Stimulated activated naive CD8-positive, alpha-beta T cell treated with anti-CD3 and anti-CD28 coated beads, Interleukin-15, Interleukin-2, amounts not matched to agents 100 U/mL and 50 U/mL, for 24 hours (primary cell): ENCODE measurements at regions not wholly inside any gene's neighbourhood (a gene's known extent, or its start where the extent isn't known, plus 50 kb on each side); places are given as distances from the start of the nearest gene placed in this dataset.

Experiments used
- ATAC-seq: fragments of 150-1000 bp; cut with Tn5 transposase; one replicate; pipeline ENCODE4 v1.10.0; 2021
- DNase-seq: peaks from one replicate; pipeline ENCODE4 v3.0.0; 2021

DNA sequence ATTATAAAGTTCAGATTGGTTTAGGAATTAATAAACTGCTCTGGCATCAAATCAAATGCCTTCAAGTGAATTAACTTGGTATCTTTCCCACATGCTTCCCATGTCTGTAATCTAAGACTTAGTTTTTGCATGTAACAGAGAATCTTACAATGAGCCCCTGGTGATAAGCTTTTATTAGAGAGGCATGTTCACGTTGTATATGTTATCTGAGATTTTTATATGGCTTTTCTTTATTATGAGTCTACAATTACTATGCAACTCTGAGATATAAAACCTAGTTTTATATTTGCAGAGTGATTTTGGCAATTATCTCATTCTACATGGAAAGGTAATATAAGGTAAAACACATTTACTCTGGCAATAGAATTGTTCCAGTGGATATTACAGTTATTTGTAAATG lies 1578.4 kb upstream of the IGFBP7 start:
- no peak for DNase-seq

DNA sequence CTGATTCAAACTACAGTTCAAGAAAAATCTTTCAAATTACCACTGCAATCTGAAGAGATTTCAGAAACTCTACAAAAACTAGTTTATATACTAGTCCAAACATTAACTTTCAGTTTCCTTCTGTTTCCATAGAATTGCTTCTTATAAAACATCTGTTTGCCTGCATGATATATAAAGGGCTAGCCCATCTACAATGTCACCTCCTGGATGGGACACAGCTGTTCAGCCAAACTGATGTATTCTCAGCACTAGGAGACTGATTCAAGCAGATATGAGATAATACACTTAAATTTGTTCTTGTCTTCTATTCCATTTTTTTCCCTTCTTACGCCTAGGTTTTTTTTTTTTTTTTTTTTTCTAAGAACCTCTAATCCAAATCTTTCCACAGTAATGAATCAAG lies 1569.7 kb upstream of the IGFBP7 start:
- ATAC-seq (no peak), DNase-seq (no peak)

More for the DNA sequence above, 1578.4 kb upstream of the IGFBP7 start:
- no peak for ATAC-seq

DNA sequence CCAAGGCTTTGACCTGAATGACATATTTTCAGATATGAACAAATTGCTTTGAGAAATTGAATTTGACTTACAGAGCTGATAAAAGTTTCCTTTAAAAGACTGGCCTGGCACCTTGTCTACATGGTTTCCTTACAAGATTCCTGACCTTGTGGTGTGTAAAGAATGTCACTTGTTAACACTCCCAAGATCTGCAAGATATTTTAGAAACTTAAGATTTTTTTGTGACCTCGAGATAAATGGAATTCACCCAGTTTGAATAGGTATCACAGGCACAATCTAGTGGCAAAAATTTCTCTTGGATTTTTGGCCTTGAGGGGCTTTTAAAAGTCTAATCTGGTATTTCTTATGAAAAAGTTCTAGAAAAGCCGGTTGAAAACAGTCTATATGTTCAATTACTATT lies 1568.9 kb upstream of the IGFBP7 start:
- ATAC-seq, result no peak
- DNase-seq, result no peak

DNA sequence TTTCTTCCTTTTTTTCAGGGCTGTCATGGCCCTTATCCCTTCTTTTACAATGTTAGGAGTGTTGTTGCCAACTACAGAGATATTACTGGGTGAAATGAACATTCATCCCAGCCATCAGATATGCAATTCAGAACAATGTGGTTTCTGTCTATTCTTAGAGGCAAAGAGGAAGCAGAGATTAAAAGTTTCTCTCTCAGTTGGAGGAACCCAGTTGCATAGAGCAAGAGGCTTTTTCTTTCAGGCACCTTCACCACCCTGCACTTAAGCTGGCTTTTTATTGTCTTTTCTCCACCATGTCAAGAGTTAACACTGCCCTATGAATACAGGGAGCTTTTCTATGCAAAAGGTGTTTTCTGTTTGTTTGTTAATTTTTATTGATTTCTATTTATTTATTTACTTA lies 1559.6 kb upstream of the IGFBP7 start:
- DNase-seq (no peak), ATAC-seq (no peak)

DNA sequence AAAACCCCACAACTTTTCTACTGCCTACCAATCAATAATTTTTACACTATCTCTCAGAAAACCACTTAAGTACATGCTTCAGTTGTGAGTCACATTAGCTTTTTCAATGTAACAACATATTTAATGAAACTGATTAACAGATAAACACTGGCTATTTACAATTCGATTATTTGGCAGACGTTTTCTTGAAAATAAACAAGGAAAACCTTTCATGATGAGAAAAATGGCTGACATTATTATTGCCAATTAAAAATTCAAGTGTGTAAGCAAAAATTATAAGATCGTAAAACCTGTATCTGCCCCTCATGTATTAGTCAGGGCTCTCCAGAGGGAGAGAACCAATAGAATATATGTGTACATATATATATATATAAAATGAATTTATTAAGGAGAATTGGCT lies 1555.5 kb upstream of the IGFBP7 start:
- ATAC-seq, result no peak
- no peak for DNase-seq

DNA sequence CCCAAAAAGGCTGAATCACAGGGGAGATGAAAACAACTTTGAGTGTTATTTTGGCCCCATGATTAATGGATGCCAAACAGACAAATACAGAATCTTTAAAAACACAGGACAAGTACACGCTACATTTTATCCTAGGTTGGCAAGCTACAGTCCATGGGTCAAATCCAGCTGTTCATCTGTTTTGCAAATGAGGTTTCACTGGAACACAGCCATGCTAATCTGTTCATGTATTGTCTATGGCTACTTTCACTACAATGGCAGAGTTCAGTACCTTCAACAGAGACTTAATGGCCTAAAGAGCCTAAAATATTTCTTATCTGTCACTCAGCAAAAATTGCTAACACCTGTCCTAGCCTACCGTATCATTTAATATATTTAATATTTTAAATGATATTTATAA lies 1548.5 kb upstream of the IGFBP7 start:
- DNase-seq (no peak), ATAC-seq (no peak)

DNA sequence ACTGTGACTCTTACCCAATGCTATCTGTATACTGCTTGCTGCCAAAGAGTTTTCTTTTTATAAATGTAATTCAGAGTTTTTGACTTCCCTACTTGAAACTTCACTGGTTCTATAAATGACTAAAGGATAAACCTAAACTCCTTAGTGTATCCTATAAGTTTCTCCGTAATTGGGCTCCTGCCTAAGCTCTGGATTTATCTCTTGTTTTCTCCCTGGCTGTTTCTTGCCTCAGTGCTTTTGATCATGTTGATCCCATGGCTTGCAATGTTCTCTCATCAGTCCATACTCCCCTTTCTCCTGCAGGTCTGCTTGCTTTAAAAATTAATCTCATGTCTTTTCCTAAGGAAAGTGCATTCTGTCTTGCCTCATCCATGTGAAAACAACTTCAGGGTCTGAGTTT lies 1543.1 kb upstream of the IGFBP7 start:
- DNase-seq (no peak), ATAC-seq (no peak)

DNA sequence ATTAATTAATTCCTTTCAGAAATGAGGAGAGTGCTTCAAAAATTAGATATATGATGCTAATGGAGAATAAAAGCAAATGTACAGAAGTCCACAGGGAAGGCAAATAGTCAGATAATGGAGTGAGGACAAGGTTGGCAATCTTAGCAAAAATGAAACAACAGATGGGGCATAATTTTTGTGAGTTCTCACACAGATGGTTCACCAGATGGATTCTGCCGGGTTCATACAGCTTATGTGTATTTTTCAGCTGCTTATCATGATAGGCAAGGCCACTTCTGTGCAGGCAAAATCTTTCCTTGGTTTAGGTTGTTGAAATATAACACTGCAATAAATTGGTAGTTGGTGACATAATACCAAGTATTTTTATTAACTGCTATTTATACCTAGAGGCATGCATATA lies 1539.0 kb upstream of the IGFBP7 start:
- no peak for ATAC-seq

DNA sequence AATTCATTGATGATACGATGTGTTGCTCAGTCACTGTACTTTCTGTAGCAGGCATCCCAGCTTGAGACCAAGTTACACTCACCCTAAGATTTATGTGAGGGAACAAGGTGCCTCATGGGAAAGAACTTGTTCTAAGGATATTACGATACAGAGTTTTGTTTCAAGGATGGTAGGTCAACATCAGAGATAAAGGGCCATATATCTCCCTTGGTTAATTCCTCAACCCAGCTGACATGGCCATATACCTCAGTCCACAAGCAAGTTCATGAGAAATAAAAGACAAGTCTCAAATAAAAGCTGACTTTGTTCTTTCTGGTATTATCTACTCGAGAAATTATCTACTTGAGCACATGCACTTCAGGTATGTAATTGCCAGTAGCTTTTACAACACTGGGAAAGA lies 1535.9 kb upstream of the IGFBP7 start:
- ATAC-seq, result no peak
- no peak for DNase-seq

More for the DNA sequence above, 1539.0 kb upstream of the IGFBP7 start:
- no peak for DNase-seq

DNA sequence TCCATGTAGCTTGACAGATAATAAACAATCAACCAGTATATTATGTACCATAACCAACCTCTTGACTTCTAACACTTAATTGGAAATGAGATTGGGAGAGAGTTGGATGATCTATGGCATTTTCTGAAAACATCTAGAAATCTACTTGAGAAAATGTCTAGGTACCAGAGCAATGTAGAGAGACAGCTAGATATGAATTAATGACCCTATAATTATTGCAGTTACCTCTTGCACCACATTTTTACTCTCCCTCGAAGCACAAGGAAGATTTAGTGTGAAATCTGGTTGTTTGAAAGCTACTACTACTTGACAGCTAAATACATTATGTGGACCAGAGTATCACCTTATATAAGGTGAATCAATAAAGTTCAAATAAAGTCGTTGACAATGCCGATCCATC lies 1534.4 kb upstream of the IGFBP7 start:
- no peak for DNase-seq
- no peak for ATAC-seq

DNA sequence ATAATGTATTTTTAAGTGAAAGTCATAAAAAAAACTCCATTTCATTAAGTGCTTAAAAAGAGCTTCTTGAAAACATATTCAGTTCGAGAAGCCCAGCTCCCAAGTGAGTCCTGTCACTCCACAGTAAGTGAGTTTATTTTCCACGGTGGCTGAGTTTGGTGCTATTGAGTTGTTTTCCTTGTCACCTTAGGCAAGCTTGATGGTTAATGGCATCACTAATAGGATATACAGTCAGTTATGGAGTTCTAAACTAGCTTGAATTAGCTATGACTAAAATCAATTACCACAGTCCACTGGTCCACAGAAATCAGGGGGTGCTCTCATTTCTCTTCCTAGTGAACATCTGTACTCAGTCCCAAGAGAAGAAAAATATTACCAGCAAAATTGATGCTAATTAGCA lies 1526.2 kb upstream of the IGFBP7 start:
- no peak for ATAC-seq
- no peak for DNase-seq

DNA sequence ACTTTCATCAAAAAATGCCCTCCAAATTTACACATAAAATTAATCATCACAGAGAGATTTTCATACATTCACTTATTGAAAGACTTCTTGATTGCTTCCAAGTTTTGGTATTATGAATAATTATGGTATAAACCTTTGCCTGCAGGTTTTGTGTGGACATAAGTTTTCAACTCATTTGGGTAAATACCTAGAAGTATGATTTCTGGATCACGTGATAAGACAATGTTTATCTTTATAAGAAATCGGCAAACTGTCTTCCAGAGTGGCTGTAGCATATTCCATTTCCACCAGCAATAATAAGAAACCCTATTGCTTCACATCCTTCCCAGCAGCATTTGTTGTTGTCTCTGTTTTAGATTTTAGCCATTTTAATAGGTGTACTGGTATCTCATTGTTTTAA lies 1507.0 kb upstream of the IGFBP7 start:
- DNase-seq (no peak), ATAC-seq (no peak)

DNA sequence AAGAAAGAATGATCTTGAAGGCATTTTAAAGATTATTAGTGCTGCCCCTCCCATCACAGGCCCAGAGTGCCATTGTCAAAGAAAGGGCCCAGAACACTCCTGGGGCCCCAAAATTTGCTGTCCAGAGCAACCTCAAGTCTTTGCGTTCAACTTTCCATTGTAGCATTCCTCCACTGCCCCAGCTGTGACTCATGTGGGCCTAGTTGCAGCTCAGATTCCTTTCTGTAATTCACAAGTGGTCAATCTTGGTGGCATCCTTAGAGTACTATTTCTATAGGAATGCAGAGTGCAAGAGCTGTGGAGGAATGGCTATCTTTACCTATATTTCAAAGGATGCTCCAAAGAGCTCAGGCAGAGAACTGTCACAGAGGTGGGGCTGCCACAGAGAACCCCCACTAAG lies 1500.8 kb upstream of the IGFBP7 start:
- ATAC-seq (no peak), DNase-seq (no peak)

DNA sequence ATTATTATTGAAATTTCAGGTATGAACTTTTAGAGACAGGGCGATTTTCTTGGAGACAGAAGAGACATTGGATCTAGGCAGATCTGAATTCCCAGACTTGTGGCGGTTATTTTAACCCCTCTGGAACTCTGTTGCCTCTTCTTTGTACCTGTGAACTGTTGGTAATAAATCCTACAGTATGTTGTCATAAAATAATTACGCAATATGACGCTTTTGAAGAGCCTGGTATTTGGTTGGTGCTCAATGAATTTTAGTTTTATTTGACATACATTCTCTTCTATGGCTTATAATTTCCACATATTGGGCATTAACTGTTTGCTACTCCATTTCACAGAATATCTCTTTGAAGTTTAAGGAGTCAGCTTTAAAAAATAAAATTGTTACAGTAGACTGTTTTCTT lies 1496.1 kb upstream of the IGFBP7 start:
- DNase-seq, result no peak
- no peak for ATAC-seq

DNA sequence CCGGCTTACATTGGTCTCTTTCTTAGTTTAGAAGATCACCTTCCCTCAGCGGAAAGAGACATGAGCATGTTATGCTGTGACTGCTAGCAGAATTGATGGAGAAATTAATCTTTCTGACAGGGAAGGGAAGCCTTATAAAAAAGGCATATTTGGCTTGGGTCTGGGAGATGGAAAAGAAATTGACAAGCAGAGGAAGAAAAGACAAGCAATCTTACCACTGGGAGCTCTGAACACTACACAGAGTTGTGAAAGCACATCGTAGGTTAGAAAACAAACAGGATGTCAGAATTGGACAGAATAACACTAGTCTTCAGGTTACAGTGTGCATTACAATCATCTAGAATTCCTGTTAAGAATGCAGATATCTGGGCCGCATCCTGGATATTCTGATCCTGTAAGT lies 1493.8 kb upstream of the IGFBP7 start:
- no peak for ATAC-seq

DNA sequence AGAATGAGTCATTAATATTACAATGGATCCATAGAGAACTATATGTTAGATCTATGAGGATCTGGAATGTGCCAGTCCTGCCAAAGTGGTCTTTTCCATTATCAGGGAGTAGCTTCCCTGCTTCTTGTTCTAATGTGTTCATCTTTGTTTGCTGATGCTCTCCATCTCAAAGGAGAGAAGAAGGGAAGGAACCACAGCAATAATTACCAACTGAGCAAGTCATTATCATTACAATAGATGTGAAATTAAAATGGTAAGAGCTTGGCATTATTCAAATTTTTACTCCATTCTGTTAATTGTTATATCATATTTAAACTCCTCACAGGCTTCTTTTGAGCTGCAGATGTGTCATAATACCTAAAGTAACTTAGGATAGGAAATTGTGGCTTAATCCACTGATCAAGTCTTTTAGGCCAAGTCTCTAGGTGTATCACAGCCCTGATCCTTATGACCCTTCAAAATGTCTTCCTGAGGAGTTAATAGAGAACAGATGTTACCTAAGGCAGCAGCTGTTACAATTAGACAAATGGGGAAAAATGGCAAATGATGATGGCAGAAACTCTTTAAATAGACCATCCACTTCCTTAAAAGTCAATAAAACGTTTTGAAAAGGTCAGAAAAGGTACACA lies 1492.7 kb upstream of the IGFBP7 start:
- ATAC-seq (no peak), DNase-seq (no peak)

More for the DNA sequence above, 1493.8 kb upstream of the IGFBP7 start:
- no peak for DNase-seq

DNA sequence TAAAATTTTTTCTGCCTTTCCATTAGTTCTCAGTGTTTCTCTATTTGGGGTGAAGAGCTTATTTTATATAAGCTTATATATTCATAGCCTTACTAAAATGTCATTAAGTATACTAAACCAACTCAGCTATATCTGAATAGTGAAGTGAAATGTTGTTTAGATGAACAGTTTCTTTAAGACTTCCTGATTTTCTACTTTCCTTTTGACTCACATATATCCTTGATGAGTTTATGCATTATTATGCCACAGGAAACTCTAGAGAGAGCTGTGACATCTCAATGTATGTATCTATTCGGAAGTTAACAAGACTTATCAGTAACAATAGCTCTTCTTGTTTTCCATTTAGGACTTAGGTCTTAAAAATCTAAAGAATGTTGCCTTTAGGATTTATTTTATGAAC lies 1491.8 kb upstream of the IGFBP7 start:
- DNase-seq (no peak), ATAC-seq (no peak)

DNA sequence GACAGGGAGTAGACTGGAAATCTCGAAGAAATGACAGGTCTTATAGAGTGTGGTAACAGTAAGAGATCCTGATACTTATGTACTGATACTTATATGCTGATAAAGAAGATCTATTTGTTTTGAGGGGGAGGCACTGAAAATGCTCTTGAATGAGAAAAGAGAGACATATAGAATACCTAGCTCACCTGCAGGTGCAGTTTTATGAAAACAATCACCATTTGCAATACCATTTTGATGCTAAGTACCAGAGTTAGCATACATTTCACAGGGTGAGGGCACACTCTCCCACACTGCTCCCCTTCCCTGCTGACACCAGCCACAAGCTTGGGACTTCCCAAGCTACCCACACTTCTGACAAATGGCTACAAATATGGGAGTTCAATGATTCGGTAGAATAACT lies 1490.1 kb upstream of the IGFBP7 start:
- DNase-seq, result no peak
- no peak for ATAC-seq

DNA sequence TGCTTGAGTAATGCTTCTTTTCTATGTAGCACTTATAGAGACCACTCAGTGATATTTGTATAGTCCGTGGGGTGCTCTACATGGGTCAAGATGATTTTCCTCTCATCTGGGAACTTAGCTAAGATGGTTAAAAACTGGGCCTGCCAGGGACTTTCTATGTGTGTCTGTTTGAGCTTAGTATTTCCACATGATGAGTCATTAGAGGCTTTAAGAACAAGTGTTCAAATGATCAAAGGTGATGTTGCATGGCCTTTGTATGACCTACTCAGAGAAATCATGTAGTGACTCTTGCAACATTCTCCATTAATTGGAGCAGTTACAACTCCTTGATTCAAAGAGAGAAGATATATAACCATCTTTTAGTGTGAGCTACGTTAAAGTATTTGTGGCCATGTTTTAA lies 1480.5 kb upstream of the IGFBP7 start:
- DNase-seq, result no peak
- ATAC-seq, result no peak

DNA sequence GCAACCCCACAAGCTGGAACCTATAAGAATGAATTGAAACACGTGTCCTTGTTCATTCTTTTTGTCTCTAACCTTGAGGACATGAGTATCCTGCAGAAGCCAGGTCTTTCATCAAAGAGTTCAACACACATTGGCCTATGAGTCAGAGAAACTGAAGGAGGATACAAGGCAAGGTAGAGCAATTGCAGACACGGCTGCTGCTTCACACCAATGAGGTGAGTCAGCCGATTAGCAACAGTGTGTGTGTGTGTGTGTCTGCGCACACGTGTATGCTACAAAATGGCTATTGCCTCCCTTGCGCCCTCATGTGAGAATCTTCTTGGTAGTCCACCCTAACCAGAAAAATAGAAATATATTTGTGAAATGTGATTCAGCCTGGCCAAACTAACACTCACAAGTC lies 1477.7 kb upstream of the IGFBP7 start:
- ATAC-seq (no peak), DNase-seq (no peak)

DNA sequence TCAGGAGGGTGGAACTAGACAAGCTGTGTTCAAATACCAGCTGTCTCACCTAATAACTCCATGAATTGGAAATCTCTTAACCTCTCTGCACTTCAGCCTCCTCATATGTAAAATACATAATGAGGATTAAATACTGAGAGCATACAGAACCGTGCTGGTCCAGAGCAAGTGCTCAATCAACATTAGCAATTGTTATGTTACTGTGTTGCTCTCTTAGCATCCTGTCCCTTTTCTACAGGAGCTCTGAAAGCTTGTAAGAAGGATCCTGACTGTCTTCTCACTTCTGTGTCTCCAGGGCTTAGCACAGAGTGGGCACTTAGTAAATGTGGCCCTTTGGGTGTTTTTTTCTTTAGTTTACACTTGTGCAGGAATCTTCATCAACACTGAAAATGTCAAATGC lies 1456.1 kb upstream of the IGFBP7 start:
- ATAC-seq, result no peak
- no peak for DNase-seq

DNA sequence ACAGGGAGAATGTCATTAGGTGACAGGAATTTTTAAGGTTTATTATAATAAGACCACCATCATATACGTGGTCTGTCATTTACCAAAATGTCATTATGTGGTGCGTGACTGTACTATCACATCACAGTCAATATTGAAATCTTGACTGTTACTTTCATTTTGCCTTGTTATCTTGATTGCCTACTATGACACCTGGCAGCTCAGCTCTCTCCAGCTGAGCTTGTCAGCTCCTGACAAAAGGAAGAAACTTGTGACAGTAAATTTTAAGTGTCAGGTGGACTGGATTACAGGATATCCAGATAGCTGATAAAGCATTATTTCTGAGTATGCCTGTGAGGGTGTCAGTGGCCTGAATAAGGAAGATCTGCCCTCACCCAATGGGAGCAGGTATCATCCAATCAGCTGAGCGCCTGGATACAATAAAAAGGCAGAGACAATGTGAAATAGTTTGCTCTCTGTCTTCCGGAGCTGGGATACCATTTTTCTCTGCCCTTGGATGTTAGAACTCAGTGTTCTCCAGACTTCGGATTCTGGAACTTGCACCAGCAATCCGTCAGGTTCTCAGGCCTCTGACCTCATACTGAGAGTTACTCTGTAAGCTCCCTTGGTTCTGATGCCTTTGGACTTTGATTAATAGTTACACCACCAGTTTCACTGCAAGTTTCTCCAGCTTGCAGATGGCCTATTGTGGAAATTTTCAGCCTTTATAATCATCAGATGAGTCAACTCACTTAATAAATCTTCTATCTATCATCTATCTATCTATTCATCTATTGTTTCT lies 1454.7 kb upstream of the IGFBP7 start:
- ATAC-seq, result no peak
- DNase-seq, result no peak

DNA sequence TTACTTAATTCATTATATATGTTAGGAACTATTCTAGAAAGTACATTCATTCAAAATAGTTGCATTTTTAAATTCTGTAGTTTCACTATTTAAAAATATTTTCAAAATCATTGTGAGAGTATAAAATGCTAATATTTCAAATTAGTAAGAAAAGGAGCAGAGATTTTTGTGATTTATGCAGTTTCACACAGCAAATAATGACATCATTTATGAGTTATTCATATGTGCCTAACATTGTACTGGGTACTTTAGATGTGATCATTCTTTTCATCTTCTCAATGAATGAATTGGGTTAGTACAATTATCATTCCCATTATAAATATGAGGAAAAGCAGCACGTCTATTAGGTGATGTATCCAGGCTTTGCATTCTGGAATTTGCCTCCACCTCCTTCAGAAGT lies 1451.0 kb upstream of the IGFBP7 start:
- DNase-seq (no peak), ATAC-seq (no peak)

DNA sequence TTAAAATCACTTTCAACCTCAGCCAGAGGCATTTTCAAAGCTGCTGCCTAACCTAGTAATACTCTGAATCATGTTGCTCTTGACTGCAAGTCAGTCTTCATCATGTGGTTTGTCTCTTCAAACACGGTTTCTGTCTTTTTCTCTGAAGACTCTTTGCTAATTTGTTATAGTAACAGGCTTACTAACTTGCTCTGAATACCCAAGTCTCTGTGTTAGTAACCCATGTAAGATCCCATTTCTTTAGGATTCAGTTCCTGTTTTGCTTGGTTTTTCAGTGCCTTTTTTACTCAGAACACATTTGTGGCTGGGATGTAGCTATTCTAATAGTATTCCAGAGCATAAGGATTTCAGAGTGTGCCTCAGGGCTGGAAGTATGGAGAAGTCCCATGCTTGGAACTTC lies 1450.6 kb upstream of the IGFBP7 start:
- DNase-seq (no peak), ATAC-seq (no peak)
